ENCODE measurements at regions not wholly inside any gene's neighbourhood (a gene's known extent, or its start where the extent isn't known, plus 50 kb on each side); places are given as distances from the start of the nearest gene placed in this dataset.

- no peak for TF ChIP-seq CTCF (IDR thresholded peaks at IDR 0.05 in 2 of 3, conservative IDR thresholded peaks at IDR 0.05 in 1 of 3; ENCODE audit: borderline replicate concordance in 1 of 3, insufficient read depth in 1 of 3, low read depth in 2 of 3, low read length in 2 of 3)
- TF ChIP-seq POLR2A (IDR thresholded peaks at IDR 0.05; ENCODE audit: borderline replicate concordance, extremely low read depth, insufficient read depth, insufficient read length), result no peak
- no peak for TF ChIP-seq EZH2phosphoT487 (IDR thresholded peaks at IDR 0.05; ENCODE audit: borderline replicate concordance)
- TF ChIP-seq EZH2 (IDR thresholded peaks at IDR 0.05), result no peak
- no peak for TF ChIP-seq SIN3A (IDR thresholded peaks at IDR 0.05; ENCODE audit: low read depth)
- no peak for TF ChIP-seq POLR2AphosphoS5 (IDR thresholded peaks at IDR 0.05; ENCODE audit: low read depth, low read length)
- TF ChIP-seq JUND (IDR thresholded peaks at IDR 0.05), result no peak
Observed at GRCh38 chr11:134665571-134666270, 253.7 kb upstream of the B3GAT1 start.

Measured in HCT116 (cell line).